ENCODE measurements at regions not wholly inside any gene's neighbourhood (a gene's known extent, or its start where the extent isn't known, plus 50 kb on each side); places are given as distances from the start of the nearest gene placed in this dataset.
"Not testable (repeated sequence)": the region's sequence is repeated elsewhere in the genome, so short reads cannot be mapped to it uniquely, and the experiment has no call there.

DNA sequence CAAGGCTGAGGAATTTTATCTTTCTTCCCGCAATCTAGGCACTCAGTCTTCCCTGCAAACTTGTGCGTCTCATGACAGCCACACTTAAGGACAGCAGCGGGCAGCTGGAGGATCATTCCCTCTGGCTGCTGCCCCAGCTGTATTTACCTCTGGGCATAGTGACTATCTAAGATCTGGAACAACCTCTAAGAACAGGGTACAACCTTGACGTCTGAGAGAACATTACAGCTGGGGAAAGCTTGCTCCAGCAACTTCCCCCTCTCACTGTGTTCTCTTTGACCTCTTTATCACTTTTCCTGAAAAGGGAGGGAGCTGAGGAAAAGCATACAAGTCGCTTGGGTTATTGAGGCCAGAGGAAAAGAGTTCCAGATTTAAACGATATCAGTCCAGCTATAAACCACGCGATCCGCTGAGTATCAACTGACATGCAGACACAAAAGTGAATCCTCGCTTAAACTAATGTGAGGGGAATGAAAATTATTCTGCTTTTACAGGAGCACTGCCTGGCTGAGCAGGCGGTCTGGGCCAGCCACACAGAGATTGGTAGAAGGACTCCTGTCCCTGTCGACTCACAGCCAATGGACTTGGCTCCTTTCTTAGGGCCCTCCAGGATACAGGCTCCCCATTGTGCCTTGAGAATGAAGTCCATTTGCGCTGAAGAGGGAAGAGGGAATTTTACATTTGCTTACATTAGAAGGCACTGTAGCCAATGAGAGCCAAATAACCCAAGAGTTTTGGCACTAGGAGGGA is 153.3 kb downstream of the QRSL1 start:
- DNase-seq (ENCODE audit: low spot score): no peak
- in situ Hi-C loops (cut with MboI; ENCODE audit: low pct_unique_long_range_greater_than_20kb, low sequenced_read_pairs, unreplicated experiment): no loop called here

GRCh38 chr6:106779552-106779951 is 150.2 kb downstream of the QRSL1 start:
- in situ Hi-C loops (cut with MboI; ENCODE audit: low pct_unique_long_range_greater_than_20kb, low sequenced_read_pairs, unreplicated experiment); DNase-seq (ENCODE audit: low spot score): not testable (repeated sequence)

More for the DNA sequence above, 153.3 kb downstream of the QRSL1 start:
- TF ChIP-seq, protein P1, sequence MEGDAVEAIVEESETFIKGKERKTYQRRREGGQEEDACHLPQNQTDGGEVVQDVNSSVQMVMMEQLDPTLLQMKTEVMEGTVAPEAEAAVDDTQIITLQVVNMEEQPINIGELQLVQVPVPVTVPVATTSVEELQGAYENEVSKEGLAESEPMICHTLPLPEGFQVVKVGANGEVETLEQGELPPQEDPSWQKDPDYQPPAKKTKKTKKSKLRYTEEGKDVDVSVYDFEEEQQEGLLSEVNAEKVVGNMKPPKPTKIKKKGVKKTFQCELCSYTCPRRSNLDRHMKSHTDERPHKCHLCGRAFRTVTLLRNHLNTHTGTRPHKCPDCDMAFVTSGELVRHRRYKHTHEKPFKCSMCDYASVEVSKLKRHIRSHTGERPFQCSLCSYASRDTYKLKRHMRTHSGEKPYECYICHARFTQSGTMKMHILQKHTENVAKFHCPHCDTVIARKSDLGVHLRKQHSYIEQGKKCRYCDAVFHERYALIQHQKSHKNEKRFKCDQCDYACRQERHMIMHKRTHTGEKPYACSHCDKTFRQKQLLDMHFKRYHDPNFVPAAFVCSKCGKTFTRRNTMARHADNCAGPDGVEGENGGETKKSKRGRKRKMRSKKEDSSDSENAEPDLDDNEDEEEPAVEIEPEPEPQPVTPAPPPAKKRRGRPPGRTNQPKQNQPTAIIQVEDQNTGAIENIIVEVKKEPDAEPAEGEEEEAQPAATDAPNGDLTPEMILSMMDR (IDR thresholded peaks at IDR 0.05; ENCODE audit: extremely low read depth, insufficient read depth, missing control alignments): no peak

- TF ChIP-seq, protein P1 (IDR thresholded peaks at IDR 0.05; ENCODE audit: extremely low read depth, insufficient read depth, missing control alignments): no peak
- in situ Hi-C loops (cut with MboI; ENCODE audit: low pct_unique_long_range_greater_than_20kb, low sequenced_read_pairs, unreplicated experiment): no loop called here
- DNase-seq (ENCODE audit: low spot score): no peak
These were observed 149.6 kb downstream of the QRSL1 start for GRCh38 chr6:106778943-106779342.

GRCh38 chr6:106773996-106774629 is 144.7 kb downstream of the QRSL1 start:
- no peak for DNase-seq (ENCODE audit: low spot score)
- TF ChIP-seq, protein P1 (IDR thresholded peaks at IDR 0.05; ENCODE audit: extremely low read depth, insufficient read depth, missing control alignments): no peak
- in situ Hi-C loops (cut with MboI; ENCODE audit: low pct_unique_long_range_greater_than_20kb, low sequenced_read_pairs, unreplicated experiment): no loop called here

- in situ Hi-C loops (cut with MboI; ENCODE audit: low pct_unique_long_range_greater_than_20kb, low sequenced_read_pairs, unreplicated experiment): no loop called here
- TF ChIP-seq, protein P1 (IDR thresholded peaks at IDR 0.05; ENCODE audit: extremely low read depth, insufficient read depth, missing control alignments): no peak
- no peak for DNase-seq (ENCODE audit: low spot score)
These were observed 144.1 kb downstream of the QRSL1 start for GRCh38 chr6:106773522-106773921.

- no peak for DNase-seq (ENCODE audit: low spot score)
- TF ChIP-seq, protein P1 (IDR thresholded peaks at IDR 0.05; ENCODE audit: extremely low read depth, insufficient read depth, missing control alignments): no peak
- in situ Hi-C loops (cut with MboI; ENCODE audit: low pct_unique_long_range_greater_than_20kb, low sequenced_read_pairs, unreplicated experiment): no loop called here
These were observed 143.1 kb downstream of the QRSL1 start for GRCh38 chr6:106772270-106773142.
